D341Med (cell line): ENCODE measurements at regions not wholly inside any gene's neighbourhood (a gene's known extent, or its start where the extent isn't known, plus 50 kb on each side); places are given as distances from the start of the nearest gene placed in this dataset.
"Not testable (repeated sequence)": the region's sequence is repeated elsewhere in the genome, so short reads cannot be mapped to it uniquely, and the experiment has no call there.

Source experiments
- DNase-seq: peaks from one replicate; pipeline ENCODE4 v3.0.0; 2012; ENCODE audit warnings: low spot score

DNA sequence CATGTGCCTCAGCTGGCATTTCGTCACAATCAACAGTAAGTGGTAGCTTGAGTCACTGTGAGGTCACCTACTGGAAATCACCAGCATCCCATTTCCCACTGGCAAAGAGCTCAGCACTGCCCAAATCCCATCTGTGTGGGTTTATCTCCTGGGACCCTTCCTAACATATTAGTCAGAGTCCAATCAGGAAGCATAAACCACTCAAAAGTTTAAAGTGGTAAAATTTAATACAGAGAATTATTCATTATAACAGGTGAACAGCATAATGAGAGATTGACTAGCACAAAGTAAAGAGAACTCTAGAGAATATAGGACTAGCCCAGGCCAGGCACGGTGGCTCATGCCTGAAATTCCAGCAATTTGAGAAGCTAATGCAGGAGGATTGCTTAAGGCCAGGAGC lies 107.1 kb upstream of the TP53BP2 start:
- not testable (repeated sequence) for DNase-seq

DNA sequence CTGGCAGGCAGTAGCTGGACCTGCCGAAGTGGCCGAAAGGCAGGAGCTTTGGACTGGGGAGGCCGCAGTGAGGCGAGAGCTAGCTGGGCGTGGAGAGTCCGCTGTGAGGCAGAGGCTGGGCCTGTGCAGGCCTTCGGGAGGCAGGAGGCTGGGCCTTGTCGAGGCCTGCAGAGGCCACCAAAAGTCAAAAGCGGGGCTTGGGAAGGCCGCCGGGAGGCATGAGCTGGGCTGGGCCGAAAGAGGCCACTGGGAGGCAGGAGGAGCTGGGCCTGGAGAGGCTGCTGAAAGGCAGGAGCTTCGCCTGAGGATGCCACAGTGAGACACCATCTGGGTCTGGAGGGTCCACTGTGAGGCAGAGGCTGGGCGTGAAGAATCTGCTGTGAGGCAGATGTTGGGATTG lies 105.8 kb upstream of the TP53BP2 start:
- DNase-seq, result not testable (repeated sequence)

GRCh38 chr1:223949944-223950343 lies 104.2 kb upstream of the TP53BP2 start:
- not testable (repeated sequence) for DNase-seq

- DNase-seq, result not testable (repeated sequence)
These were observed 102.3 kb upstream of the TP53BP2 start for GRCh38 chr1:223948041-223948440.

DNA sequence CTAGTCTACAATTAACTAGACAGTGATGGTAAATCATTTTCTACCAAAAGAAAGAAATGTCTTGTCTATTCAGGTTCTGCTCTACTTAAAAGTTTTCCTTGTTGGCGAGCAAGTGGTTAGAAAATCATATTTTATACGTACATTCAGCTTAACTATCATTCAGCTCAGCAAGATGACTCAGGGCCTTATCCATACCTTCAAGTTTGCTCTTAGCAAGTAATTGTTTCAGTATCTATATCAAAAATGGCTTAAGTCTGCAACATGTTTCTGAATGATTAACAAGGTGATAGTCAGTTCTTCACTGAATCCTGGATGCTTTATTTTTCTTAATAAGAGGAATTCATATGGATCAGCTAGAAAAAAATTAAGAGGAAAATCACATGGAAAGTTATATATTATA lies 90.8 kb upstream of the TP53BP2 start:
- DNase-seq, result not testable (repeated sequence)

DNA sequence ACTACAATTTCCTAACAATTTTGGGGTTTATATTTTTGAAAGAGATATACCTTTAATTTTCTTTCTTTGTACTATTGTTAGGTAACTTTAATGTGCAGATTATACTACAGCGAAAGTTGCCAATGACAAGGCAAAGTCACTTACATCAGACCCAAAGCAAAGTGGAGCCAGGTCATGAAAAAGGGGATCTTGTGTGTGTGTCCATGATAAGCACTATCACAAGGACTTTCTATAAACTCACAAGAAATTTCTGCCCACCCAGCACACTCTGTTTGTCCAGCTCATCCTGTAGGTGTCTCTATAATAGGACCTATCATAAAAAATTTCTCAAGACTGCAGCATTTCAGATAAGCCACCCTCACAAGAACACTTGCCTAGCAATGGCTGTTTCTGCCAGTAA lies 85.7 kb upstream of the TP53BP2 start:
- DNase-seq, result not testable (repeated sequence)

DNA sequence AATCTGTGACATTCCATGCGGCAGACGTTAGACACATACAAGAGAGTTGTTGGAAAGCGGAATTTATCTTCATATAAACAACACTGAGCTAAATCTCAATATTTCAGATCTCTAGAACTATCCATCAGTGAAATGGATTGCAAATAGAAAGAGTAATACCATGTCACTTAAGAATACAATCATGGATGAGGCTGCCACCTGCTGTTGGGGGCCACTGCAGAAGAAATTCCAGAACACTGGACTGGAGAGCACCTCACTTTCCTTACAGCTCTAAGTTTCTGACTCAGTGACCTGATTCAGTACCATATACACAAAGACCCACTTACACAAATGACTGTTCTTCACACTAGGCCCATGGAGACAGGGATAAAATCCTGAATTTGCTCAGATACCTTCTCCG lies 75.1 kb upstream of the TP53BP2 start:
- not testable (repeated sequence) for DNase-seq

GRCh38 chr1:223915476-223915875 lies 69.7 kb upstream of the TP53BP2 start:
- not testable (repeated sequence) for DNase-seq

- DNase-seq, result not testable (repeated sequence)
These were observed 68.0 kb upstream of the TP53BP2 start for GRCh38 chr1:223913715-223914114.

GRCh38 chr1:223907943-223908587 lies 62.3 kb upstream of the TP53BP2 start:
- DNase-seq, result not testable (repeated sequence)

DNA sequence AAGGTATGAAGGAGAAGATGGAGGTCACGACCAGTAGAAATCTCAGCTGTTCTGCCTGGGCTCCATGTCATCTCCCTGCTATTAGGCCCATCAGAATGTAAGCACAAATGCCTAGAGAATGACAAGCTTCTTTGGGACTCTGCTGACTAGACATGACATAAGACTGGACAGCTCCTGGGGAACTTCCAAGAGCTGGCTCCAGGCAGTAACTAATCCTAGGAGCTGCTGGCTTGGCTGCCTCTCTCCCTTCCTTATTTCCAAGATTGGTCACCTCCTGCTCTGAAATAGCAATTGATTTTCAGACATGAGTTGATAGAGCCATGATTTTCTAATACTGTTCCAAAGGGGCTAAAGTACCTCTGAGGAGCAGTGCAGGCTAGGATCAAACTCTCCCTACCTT lies 57.5 kb upstream of the TP53BP2 start:
- DNase-seq, result not testable (repeated sequence)

DNA sequence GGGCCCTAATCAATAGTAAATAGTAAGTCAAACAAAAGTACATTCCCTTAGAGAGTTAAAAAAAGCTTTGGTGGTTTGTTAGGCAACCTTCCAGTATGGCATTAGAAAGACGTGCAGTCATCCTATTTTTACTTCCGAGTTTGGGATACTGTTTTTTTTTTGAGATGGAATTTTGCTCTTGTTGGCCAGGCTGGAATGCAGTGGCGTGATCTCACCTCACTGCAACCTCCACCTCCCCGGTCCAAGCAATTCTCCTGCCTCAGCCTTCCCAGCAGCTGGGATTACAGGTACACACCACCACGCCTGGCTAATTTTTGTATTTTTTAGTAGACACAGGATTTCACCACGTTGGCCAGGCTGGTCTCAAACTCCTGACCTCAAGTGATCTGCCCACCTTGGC lies 54.0 kb upstream of the TP53BP2 start:
- not testable (repeated sequence) for DNase-seq

GRCh38 chr1:223897097-223897496 lies 51.4 kb upstream of the TP53BP2 start:
- not testable (repeated sequence) for DNase-seq

DNA sequence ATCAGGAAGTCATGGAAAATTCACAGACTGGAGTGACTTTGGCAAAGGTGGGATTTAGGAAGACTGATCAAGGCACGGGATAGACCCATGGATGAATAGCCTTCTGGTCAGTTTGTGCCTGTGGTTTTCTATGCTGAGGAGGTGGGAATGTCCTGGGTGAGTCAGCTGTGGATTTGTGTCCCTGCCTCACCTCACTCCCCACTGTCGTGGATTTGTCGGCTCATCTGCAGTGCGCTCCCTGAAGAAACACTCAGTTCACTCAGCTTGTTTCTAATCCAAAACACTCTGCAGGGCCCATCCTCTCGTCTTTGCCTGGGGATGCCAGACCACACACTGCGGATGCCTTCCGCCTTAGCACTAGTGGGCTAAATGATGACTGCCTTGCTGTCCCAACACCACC lies 50.2 kb upstream of the TP53BP2 start:
- DNase-seq, result not testable (repeated sequence)
